ENCODE measurements at regions not wholly inside any gene's neighbourhood (a gene's known extent, or its start where the extent isn't known, plus 50 kb on each side); places are given as distances from the start of the nearest gene placed in this dataset.
"Not testable (repeated sequence)": the region's sequence is repeated elsewhere in the genome, so short reads cannot be mapped to it uniquely, and the experiment has no call there.

DNA sequence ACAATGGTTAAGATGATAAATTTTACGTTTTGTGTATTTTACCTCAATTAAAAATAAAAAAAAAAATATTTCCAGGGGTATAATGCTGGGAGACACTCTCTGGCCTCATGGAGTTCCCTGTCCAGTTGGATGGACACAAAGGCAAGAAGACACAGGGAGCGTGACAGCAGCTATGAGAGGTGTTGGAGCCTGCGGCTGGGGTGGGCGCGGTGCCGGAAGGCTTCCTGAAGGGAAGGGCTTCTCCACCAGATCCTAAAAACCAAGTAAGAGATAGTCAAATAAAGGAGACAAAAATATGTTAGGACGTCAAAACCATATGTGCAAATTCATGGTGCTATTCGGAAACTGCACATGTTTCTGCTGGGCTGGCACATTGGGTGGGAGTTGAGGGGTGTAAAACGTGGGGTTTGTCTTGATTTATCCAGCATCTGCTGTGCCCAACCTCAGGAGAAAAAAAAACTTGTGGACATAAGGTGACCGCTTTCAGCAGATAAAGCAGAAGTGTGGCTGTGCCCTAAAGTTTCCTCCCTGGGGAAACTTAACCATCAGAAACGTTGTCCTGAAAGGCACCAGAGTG, 467.6 kb downstream of the RNF144A start:
- H3K27ac ChIP-seq, result no peak overlapping the region
- no peaks in the 10 kb centered on the region for H3K36me3 ChIP-seq
- no peaks in the 10 kb centered on the region for H3K9me3 ChIP-seq
- H3K4me3 ChIP-seq (ENCODE audit: low read depth in 1 of 2, low read length in 1 of 2), result no peak overlapping the region
- H3K27me3 ChIP-seq, result no peaks in the 10 kb centered on the region
- no peaks in the 10 kb centered on the region for H3K4me1 ChIP-seq (ENCODE audit: control insufficient read depth in 1 of 2, insufficient read depth in 1 of 2, low read depth in 1 of 2, low read length in 1 of 2)
- TF ChIP-seq, protein P1, sequence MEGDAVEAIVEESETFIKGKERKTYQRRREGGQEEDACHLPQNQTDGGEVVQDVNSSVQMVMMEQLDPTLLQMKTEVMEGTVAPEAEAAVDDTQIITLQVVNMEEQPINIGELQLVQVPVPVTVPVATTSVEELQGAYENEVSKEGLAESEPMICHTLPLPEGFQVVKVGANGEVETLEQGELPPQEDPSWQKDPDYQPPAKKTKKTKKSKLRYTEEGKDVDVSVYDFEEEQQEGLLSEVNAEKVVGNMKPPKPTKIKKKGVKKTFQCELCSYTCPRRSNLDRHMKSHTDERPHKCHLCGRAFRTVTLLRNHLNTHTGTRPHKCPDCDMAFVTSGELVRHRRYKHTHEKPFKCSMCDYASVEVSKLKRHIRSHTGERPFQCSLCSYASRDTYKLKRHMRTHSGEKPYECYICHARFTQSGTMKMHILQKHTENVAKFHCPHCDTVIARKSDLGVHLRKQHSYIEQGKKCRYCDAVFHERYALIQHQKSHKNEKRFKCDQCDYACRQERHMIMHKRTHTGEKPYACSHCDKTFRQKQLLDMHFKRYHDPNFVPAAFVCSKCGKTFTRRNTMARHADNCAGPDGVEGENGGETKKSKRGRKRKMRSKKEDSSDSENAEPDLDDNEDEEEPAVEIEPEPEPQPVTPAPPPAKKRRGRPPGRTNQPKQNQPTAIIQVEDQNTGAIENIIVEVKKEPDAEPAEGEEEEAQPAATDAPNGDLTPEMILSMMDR (IDR thresholded peaks at IDR 0.05), result no peak

DNA sequence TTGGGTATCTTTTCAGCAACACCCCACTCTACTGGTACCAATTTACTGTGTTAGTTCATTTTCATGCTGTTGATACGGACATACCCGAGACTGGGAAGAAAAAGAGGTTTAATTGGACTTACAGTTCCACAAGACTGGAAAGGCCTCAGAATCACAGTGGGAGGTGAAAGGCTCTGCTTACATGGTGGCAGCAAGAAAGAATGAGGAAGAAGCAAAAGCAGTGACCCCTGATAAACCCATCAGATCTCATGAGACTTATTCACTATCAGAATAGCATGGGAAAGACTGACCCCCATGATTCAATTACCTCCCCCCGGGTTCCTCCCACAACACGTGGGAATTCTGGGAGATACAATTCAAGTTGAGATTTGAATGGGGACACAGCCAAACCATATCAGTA, 473.1 kb downstream of the RNF144A start:
- not testable (repeated sequence) for H3K9me3 ChIP-seq; H3K36me3 ChIP-seq; H3K4me1 ChIP-seq (ENCODE audit: control insufficient read depth in 1 of 2, insufficient read depth in 1 of 2, low read depth in 1 of 2, low read length in 1 of 2); H3K27ac ChIP-seq; H3K27me3 ChIP-seq; H3K4me3 ChIP-seq (ENCODE audit: low read depth in 1 of 2, low read length in 1 of 2)

DNA sequence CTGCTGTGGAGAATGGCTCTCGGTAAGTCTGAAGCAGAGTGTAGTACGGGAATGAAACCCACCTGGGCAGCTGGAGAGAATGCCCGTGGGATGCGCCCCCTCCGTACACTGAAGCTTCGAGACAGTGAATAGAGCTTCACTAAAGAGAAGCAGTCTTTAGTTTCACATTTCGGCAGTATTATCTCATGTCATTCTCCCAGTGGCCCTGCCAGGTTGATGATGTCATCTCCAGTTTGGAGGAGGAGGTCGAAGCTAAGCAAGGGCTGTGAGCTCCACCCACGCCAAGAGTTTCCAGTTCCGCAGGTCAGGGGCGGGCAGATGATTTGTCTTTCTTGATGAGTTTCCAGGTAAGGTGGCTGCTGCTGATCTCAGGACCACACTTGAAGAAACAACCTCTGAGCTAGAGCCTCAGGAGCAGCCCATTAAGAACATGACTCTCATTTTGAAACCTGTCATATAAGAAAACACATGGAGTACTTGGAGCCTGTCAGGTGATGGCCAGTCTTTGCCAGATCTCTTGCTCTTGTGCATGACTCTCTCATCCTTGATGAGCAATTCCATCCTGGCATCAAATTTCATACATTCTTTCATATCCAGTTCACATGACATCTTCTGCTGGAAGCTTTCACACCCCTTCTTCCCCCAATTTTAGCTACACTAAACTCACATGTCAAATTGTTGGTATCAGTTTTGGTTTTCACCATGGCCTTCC, 475.0 kb downstream of the RNF144A start:
- TF ChIP-seq, protein P1 (IDR thresholded peaks at IDR 0.05), result no peak
- no peaks in the 10 kb centered on the region for H3K9me3 ChIP-seq
- H3K27ac ChIP-seq, result no peak overlapping the region

DNA sequence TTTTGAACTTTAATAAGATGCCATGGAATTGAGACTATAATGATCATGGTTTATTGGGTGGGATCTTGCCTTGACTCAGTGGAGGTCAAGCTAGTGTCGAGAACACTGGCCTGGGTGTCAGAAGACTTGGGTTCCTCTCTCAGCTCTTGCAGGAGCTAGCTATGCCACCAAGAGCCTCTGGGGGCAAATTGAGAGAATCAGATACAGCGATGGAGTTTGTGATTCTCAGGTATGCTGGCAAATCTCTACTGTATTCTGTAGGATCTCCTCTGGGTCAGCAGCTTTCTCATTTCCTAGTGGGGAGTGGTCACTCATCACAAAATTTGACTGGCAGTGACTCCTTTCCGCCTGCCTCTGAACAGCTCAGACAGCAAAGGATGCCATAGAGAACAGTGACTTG, 477.0 kb downstream of the RNF144A start:
- Histone ChIP-seq H3K27ac (no peak overlapping the region), H3K4me1 (ENCODE audit: control insufficient read depth in 1 of 2, insufficient read depth in 1 of 2, low read depth in 1 of 2, low read length in 1 of 2) (no peaks in the 10 kb centered on the region), H3K4me3 (ENCODE audit: low read depth in 1 of 2, low read length in 1 of 2) (no peak overlapping the region), H3K36me3 (no peaks in the 10 kb centered on the region), H3K27me3 (peaks cover 3% of the 10 kb centered on the region), H3K9me3 (no peaks in the 10 kb centered on the region)
- TF ChIP-seq, protein P1 (IDR thresholded peaks at IDR 0.05), result no peak

More for the DNA sequence above, 475.0 kb downstream of the RNF144A start:
- H3K27me3 ChIP-seq, result no peaks in the 10 kb centered on the region
- no peak overlapping the region for H3K4me3 ChIP-seq (ENCODE audit: low read depth in 1 of 2, low read length in 1 of 2)
- H3K36me3 ChIP-seq, result no peaks in the 10 kb centered on the region
- no peaks in the 10 kb centered on the region for H3K4me1 ChIP-seq (ENCODE audit: control insufficient read depth in 1 of 2, insufficient read depth in 1 of 2, low read depth in 1 of 2, low read length in 1 of 2)

DNA sequence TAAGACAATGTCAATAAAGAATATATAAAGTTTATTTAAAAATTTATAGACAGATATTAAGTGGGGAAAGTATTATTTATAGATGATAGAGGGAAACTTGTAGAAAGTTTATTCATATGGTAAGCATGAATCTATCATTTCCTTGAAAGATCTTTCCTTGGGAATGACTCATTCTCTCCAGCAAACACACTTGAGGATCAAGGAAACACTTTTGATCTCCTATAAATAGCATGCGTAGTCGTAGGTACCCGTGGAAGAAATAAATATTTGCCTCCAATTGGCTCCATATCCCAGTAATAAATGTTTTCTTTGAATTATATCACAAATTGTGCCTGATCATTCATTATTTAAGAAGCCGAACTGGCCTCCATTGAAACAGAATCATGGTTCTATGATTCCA, 483.4 kb downstream of the RNF144A start:
- Histone ChIP-seq H3K27ac (no peak overlapping the region), H3K4me1 (ENCODE audit: control insufficient read depth in 1 of 2, insufficient read depth in 1 of 2, low read depth in 1 of 2, low read length in 1 of 2) (no peaks in the 10 kb centered on the region), H3K27me3 (peaks cover 47% of the 10 kb centered on the region), H3K9me3 (no peaks in the 10 kb centered on the region), H3K36me3 (no peaks in the 10 kb centered on the region), H3K4me3 (ENCODE audit: low read depth in 1 of 2, low read length in 1 of 2) (no peak overlapping the region)
- TF ChIP-seq, protein P1 (IDR thresholded peaks at IDR 0.05), result no peak

DNA sequence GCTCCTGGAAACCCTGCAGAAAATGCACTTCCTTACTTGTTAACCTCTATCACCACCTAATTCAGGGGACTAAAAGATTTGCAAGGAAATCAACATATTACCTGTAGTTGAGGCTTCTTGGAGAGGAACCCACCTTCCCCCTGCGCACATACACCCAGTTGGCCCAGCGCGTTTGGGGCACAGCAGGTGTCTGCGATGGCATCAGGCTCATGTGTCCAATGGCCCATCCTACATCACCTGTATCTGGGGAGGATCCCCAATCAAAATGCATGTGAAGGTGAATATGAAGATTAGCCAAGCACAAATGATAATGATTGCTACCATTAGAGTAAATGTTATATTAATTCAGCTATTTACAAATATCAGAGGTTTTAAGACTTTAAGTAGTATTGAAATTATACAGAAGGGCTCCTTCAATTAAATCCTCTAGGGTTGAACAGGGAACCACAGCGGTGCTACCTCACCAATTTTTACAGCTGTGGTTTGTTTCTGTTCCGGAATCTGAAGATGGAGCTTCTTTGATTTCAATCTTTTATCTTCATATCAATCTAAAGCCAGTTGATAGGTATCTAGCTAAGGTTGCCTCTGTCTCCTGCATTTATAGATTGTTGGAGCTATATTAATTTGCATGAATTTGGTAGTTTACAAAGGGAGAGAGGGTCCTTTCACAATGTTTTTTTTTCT, 486.0 kb downstream of the RNF144A start:
- Histone ChIP-seq H3K9me3 (no peaks in the 10 kb centered on the region), H3K4me1 (ENCODE audit: control insufficient read depth in 1 of 2, insufficient read depth in 1 of 2, low read depth in 1 of 2, low read length in 1 of 2) (no peaks in the 10 kb centered on the region), H3K27ac (no peak overlapping the region), H3K27me3 (peaks cover 66% of the 10 kb centered on the region), H3K4me3 (ENCODE audit: low read depth in 1 of 2, low read length in 1 of 2) (no peak overlapping the region), H3K36me3 (no peaks in the 10 kb centered on the region)
- TF ChIP-seq, protein P1 (IDR thresholded peaks at IDR 0.05), result no peak
